Keratinocyte (primary cell): ENCODE measurements at regions not wholly inside any gene's neighbourhood (a gene's known extent, or its start where the extent isn't known, plus 50 kb on each side); places are given as distances from the start of the nearest gene placed in this dataset.

Experiments
- EZH2 ChIP-seq: IDR thresholded peaks from one replicate; pipeline ENCODE4 v1.6.1; 2012; ENCODE audit warnings: inconsistent platforms, mild to moderate bottlenecking, low read length, moderate library complexity
- TF ChIP-seq, protein P1 (sequence below), 3 experiments: IDR thresholded peaks in 1 of 3; conservative IDR thresholded peaks in 1 of 3; optimal IDR thresholded peaks in 1 of 3; 2 replicates in 2 of 3; 3 replicates in 1 of 3; pipeline versions ENCODE3 to v1.5.1; 2011; ENCODE audit warnings: low read length in 3 of 3, mild to moderate bottlenecking in 3 of 3, moderate library complexity in 2 of 3, control low read depth in 1 of 3, inconsistent platforms in 1 of 3; ENCODE audit not compliant: insufficient read depth in 2 of 3; ENCODE audit errors: extremely low read depth in 1 of 3

DNA sequence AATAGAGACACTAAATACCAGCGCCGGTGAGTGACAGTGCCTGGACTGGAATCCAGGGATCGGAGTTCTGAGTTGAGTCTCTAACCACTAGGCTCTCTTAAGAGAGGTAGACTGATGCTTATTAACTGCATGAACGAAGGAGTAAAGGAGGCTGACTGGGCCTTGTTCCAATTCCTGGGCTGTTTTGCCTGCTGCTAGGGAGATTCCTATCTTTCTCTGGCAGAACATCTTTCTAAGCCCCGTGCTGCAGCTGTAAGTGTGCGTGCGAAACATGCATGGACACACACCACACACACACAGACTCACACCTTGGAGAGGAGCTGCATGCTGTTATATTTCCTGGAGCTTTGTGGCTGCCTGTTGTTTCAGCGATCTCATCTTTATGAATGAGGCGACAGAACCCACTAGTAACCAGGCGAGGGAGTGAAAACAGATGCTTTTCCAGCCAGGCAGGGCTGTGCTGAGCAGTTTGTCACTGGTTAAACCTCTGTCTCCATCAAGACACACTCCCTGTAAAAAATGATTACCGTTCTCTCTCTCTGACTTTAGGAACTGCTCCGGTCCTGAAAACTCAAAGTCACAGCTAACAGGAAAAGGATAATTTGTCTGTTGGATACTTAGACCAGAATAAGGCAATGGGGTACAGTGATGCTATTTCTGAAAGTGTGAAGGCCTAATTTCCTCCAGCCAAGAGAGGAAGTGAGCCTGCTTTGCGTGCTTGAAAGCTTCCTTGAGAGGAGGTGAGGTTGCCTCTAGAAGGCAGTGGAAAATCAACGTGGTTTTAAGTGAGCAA, 157.4 kb upstream of the ZNF217 start:
- TF ChIP-seq EZH2, result no peak
- TF ChIP-seq, protein P1, sequence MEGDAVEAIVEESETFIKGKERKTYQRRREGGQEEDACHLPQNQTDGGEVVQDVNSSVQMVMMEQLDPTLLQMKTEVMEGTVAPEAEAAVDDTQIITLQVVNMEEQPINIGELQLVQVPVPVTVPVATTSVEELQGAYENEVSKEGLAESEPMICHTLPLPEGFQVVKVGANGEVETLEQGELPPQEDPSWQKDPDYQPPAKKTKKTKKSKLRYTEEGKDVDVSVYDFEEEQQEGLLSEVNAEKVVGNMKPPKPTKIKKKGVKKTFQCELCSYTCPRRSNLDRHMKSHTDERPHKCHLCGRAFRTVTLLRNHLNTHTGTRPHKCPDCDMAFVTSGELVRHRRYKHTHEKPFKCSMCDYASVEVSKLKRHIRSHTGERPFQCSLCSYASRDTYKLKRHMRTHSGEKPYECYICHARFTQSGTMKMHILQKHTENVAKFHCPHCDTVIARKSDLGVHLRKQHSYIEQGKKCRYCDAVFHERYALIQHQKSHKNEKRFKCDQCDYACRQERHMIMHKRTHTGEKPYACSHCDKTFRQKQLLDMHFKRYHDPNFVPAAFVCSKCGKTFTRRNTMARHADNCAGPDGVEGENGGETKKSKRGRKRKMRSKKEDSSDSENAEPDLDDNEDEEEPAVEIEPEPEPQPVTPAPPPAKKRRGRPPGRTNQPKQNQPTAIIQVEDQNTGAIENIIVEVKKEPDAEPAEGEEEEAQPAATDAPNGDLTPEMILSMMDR (optimal IDR thresholded peaks at IDR 0.05 in 1 of 3, IDR thresholded peaks at IDR 0.05 in 1 of 3, conservative IDR thresholded peaks at IDR 0.05 in 1 of 3; ENCODE audit: extremely low read depth in 1 of 3, insufficient read depth in 2 of 3, low read length in 3 of 3), result no peak
